ENCODE measurements at regions not wholly inside any gene's neighbourhood (a gene's known extent, or its start where the extent isn't known, plus 50 kb on each side); places are given as distances from the start of the nearest gene placed in this dataset.

DNA sequence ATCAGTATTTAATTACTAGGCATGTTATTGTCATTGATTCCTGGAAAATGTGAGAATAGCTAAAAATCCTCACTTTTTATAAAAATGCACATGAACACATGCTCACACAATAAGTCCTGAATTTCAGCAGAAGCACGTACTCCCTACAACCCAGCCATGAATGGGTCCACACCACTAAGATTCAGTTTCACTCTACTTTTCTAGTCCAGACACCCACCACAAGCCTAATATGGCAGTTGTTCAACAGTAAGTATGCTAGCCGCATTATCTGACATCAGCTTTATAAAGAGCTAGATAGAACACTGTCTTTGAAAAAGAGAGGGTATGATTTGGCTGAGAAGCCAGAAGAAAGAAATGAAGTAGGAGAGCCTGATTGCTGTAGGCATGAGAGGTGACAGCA is 639.3 kb downstream of the BRINP1 start:
- CTCF ChIA-PET, result no interaction called here
- H3K4me1 ChIP-seq (ENCODE audit: control insufficient read depth, insufficient read depth, low read length), result no peaks in the 10 kb centered on the region
- in situ Hi-C loops (cut with HindIII; ENCODE audit: low pct_unique_long_range_greater_than_20kb, low sequenced_read_pairs) (no loop called here), intact Hi-C loops (cut with micrococcal nuclease; ENCODE audit: unreplicated experiment) (no loop called here)
- TF ChIP-seq SIN3A (IDR thresholded peaks at IDR 0.05; ENCODE audit: borderline replicate concordance, insufficient read depth, low read depth, low read length) (no peak), TCF7L2 (IDR thresholded peaks at IDR 0.05; ENCODE audit: low read depth, low read length) (no peak), POLR2AphosphoS5 (IDR thresholded peaks at IDR 0.05; ENCODE audit: low read depth, low read length) (no peak)
- TF ChIP-seq, protein P1, sequence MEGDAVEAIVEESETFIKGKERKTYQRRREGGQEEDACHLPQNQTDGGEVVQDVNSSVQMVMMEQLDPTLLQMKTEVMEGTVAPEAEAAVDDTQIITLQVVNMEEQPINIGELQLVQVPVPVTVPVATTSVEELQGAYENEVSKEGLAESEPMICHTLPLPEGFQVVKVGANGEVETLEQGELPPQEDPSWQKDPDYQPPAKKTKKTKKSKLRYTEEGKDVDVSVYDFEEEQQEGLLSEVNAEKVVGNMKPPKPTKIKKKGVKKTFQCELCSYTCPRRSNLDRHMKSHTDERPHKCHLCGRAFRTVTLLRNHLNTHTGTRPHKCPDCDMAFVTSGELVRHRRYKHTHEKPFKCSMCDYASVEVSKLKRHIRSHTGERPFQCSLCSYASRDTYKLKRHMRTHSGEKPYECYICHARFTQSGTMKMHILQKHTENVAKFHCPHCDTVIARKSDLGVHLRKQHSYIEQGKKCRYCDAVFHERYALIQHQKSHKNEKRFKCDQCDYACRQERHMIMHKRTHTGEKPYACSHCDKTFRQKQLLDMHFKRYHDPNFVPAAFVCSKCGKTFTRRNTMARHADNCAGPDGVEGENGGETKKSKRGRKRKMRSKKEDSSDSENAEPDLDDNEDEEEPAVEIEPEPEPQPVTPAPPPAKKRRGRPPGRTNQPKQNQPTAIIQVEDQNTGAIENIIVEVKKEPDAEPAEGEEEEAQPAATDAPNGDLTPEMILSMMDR (IDR thresholded peaks at IDR 0.05), result no peak
- TF ChIP-seq, protein P2, sequence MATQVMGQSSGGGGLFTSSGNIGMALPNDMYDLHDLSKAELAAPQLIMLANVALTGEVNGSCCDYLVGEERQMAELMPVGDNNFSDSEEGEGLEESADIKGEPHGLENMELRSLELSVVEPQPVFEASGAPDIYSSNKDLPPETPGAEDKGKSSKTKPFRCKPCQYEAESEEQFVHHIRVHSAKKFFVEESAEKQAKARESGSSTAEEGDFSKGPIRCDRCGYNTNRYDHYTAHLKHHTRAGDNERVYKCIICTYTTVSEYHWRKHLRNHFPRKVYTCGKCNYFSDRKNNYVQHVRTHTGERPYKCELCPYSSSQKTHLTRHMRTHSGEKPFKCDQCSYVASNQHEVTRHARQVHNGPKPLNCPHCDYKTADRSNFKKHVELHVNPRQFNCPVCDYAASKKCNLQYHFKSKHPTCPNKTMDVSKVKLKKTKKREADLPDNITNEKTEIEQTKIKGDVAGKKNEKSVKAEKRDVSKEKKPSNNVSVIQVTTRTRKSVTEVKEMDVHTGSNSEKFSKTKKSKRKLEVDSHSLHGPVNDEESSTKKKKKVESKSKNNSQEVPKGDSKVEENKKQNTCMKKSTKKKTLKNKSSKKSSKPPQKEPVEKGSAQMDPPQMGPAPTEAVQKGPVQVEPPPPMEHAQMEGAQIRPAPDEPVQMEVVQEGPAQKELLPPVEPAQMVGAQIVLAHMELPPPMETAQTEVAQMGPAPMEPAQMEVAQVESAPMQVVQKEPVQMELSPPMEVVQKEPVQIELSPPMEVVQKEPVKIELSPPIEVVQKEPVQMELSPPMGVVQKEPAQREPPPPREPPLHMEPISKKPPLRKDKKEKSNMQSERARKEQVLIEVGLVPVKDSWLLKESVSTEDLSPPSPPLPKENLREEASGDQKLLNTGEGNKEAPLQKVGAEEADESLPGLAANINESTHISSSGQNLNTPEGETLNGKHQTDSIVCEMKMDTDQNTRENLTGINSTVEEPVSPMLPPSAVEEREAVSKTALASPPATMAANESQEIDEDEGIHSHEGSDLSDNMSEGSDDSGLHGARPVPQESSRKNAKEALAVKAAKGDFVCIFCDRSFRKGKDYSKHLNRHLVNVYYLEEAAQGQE (IDR thresholded peaks at IDR 0.05; ENCODE audit: insufficient read depth in 1 of 2, low read depth in 2 of 2, low read length in 1 of 2), result no peak
- H3K9me3 ChIP-seq (ENCODE audit: control insufficient read depth, insufficient read depth, low read depth, low read length), result no peaks in the 10 kb centered on the region
- no peaks in the 10 kb centered on the region for H3K36me3 ChIP-seq (ENCODE audit: control insufficient read depth, insufficient read depth, low read length)
- H3K4me3 ChIP-seq (ENCODE audit: low read depth in 2 of 2, low read length in 2 of 2), result no peak overlapping the region
- no peak for DNase-seq (ENCODE audit: low read depth, low spot score)
- ATAC-seq, result no peak
- POLR2A ChIA-PET, result no interaction called here
- no peaks in the 10 kb centered on the region for H3K27me3 ChIP-seq (ENCODE audit: control insufficient read depth, insufficient read depth, low read length)
- H3K27ac ChIP-seq (ENCODE audit: low read length), result no peak overlapping the region
- BruUV-seq (replicated peaks), result no TSS peak

DNA sequence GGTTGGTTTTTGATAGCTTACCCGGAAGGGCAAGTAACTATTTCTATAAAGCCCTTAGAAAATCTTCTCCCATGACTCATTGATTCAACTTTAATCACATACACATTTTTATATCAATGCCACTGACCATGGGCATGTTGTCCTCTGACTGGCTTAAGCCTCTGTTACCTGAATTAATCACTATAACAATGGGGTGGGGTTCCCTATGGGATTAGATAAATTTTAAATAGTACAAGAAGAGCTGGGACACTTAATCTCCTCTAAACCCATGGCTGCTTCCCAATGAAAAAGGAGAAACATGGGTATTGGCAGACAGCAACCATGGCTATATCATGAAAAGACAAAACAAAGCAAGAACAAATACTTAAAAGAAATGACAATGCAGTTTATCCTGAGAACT is 636.2 kb downstream of the BRINP1 start:
- BruUV-seq (replicated peaks), result no TSS peak
- no peak for ATAC-seq
- ChIA-PET POLR2A (no interaction called here), CTCF (no interaction called here)
- TF ChIP-seq, protein P1 (IDR thresholded peaks at IDR 0.05), result no peak
- no peak for TF ChIP-seq POLR2AphosphoS5 (IDR thresholded peaks at IDR 0.05; ENCODE audit: low read depth, low read length)
- TF ChIP-seq SIN3A (IDR thresholded peaks at IDR 0.05; ENCODE audit: borderline replicate concordance, insufficient read depth, low read depth, low read length), result no peak
- TF ChIP-seq TCF7L2 (IDR thresholded peaks at IDR 0.05; ENCODE audit: low read depth, low read length), result no peak
- TF ChIP-seq, protein P2 (IDR thresholded peaks at IDR 0.05; ENCODE audit: insufficient read depth in 1 of 2, low read depth in 2 of 2, low read length in 1 of 2), result no peak
- H3K9me3 ChIP-seq (ENCODE audit: control insufficient read depth, insufficient read depth, low read depth, low read length), result no peaks in the 10 kb centered on the region
- in situ Hi-C loops (cut with HindIII; ENCODE audit: low pct_unique_long_range_greater_than_20kb, low sequenced_read_pairs) (no loop called here), intact Hi-C loops (cut with micrococcal nuclease; ENCODE audit: unreplicated experiment) (no loop called here)
- H3K4me3 ChIP-seq (ENCODE audit: low read depth in 2 of 2, low read length in 2 of 2), result no peak overlapping the region
- no peak overlapping the region for H3K27ac ChIP-seq (ENCODE audit: low read length)
- H3K36me3 ChIP-seq (ENCODE audit: control insufficient read depth, insufficient read depth, low read length), result no peaks in the 10 kb centered on the region
- no peak for DNase-seq (ENCODE audit: low read depth, low spot score)
- no peaks in the 10 kb centered on the region for H3K4me1 ChIP-seq (ENCODE audit: control insufficient read depth, insufficient read depth, low read length)
- no peaks in the 10 kb centered on the region for H3K27me3 ChIP-seq (ENCODE audit: control insufficient read depth, insufficient read depth, low read length)

Measured in Panc1 (cell line).